KG1 (cell line): ENCODE measurements at regions not wholly inside any gene's neighbourhood (a gene's known extent, or its start where the extent isn't known, plus 50 kb on each side); places are given as distances from the start of the nearest gene placed in this dataset.
"Not testable (repeated sequence)": the region's sequence is repeated elsewhere in the genome, so short reads cannot be mapped to it uniquely, and the experiment has no call there.

ENCODE experiments used
- DNase-seq: peaks from one replicate; lab custom pipeline; 2025; lab: John Stamatoyannopoulos, UW

- no peak for DNase-seq
These were observed 172.3 kb upstream of the TSC22D1 start for GRCh38 chr13:44748439-44748838.

- no peak for DNase-seq
These were observed 171.0 kb upstream of the TSC22D1 start for GRCh38 chr13:44747179-44747578.

GRCh38 chr13:44746690-44747089 is 170.6 kb upstream of the TSC22D1 start:
- DNase-seq: no peak

GRCh38 chr13:44744880-44745633 is 168.9 kb upstream of the TSC22D1 start:
- no peak for DNase-seq

- no peak for DNase-seq
These were observed 163.4 kb upstream of the TSC22D1 start for GRCh38 chr13:44739539-44739938.

- DNase-seq: no peak
These were observed 163.0 kb upstream of the TSC22D1 start for GRCh38 chr13:44739120-44739519.

- DNase-seq: no peak
These were observed 162.3 kb upstream of the TSC22D1 start for GRCh38 chr13:44738463-44738862.

GRCh38 chr13:44735806-44736205 is 159.7 kb upstream of the TSC22D1 start:
- no peak for DNase-seq

GRCh38 chr13:44734201-44734707 is 158.1 kb upstream of the TSC22D1 start:
- DNase-seq: no peak

- no peak for DNase-seq
These were observed 156.5 kb upstream of the TSC22D1 start for GRCh38 chr13:44732503-44733098.

- no peak for DNase-seq
These were observed 154.7 kb upstream of the TSC22D1 start for GRCh38 chr13:44730851-44731250.

- no peak for DNase-seq
These were observed 154.0 kb upstream of the TSC22D1 start for GRCh38 chr13:44730099-44730498.

GRCh38 chr13:44727591-44727990 is 151.5 kb upstream of the TSC22D1 start:
- DNase-seq: not testable (repeated sequence)

- DNase-seq: no peak
These were observed 150.6 kb upstream of the TSC22D1 start for GRCh38 chr13:44726778-44727177.

GRCh38 chr13:44726214-44726613 is 150.1 kb upstream of the TSC22D1 start:
- DNase-seq: no peak

GRCh38 chr13:44719857-44720671 is 143.9 kb upstream of the TSC22D1 start:
- no peak for DNase-seq

- no peak for DNase-seq
These were observed 142.3 kb upstream of the TSC22D1 start for GRCh38 chr13:44718467-44718866.

- no peak for DNase-seq
These were observed 139.4 kb upstream of the TSC22D1 start for GRCh38 chr13:44715287-44716230.

GRCh38 chr13:44713788-44714469 is 137.8 kb upstream of the TSC22D1 start:
- DNase-seq: no peak

GRCh38 chr13:44711706-44712105 is 135.6 kb upstream of the TSC22D1 start:
- no peak for DNase-seq

- DNase-seq: no peak
These were observed 134.4 kb upstream of the TSC22D1 start for GRCh38 chr13:44710576-44710975.
